Panc1 (cell line): ENCODE measurements at regions not wholly inside any gene's neighbourhood (a gene's known extent, or its start where the extent isn't known, plus 50 kb on each side); places are given as distances from the start of the nearest gene placed in this dataset.

Experiments
- ATAC-seq: fragments of 200-7000 bp; cut with Tn5 transposase; 2 replicates; pipeline ENCODE4 v1.9.1; 2020; ENCODE audit warnings: mild to moderate bottlenecking, moderate library complexity
- BruUV-seq: library from RNA; stranded (reverse); fragments of 400-500 nt; replicated peaks from 2 replicates; lab custom pipeline; 2021; lab: Mats Ljungman, UMichigan
- CTCF ChIA-PET: fragments of 300-600 bp; sonication (Branson Sonifier 250); formaldehyde crosslinking; loops from one replicate; lab custom pipeline; 2022; ENCODE audit warnings: antibody characterized with exemption; lab: Charles Lee
- POLR2A ChIA-PET: fragments of 300-600 bp; sonication (Branson Sonifier 250); formaldehyde crosslinking; loops from one replicate; lab custom pipeline; 2022; ENCODE audit warnings: antibody characterized with exemption; lab: Charles Lee
- DNase-seq: peaks from one replicate; pipeline ENCODE4 v3.0.0-alpha.2; 2010; ENCODE audit warnings: low read depth, low spot score
- H3K27ac ChIP-seq: 2 replicates; pipeline ENCODE4 v1.5.1; 2011; ENCODE audit warnings: mild to moderate bottlenecking, low read length, inconsistent platforms
- H3K27me3 ChIP-seq: fragments of 200-500 bp; sonication (Bioruptor generic); 2 replicates; pipeline ENCODE4 v1.6.0; 2014; ENCODE audit warnings: low read length, inconsistent platforms; ENCODE audit not compliant: control insufficient read depth, insufficient read depth
- H3K36me3 ChIP-seq: fragments of 200-500 bp; sonication (Bioruptor generic); 2 replicates; pipeline ENCODE4 v1.5.1; 2014; ENCODE audit warnings: inconsistent platforms, mild to moderate bottlenecking, low read length, moderate library complexity; ENCODE audit not compliant: control insufficient read depth, insufficient read depth
- H3K4me1 ChIP-seq: 2 replicates; pipeline ENCODE4 v1.5.1; 2011; ENCODE audit warnings: inconsistent platforms, mild to moderate bottlenecking, low read length, moderate library complexity; ENCODE audit not compliant: control insufficient read depth, insufficient read depth
- H3K4me3 ChIP-seq, 2 experiments: 2 replicates each; pipeline ENCODE4 v1.5.1; 2011 to 2012; ENCODE audit warnings: low read depth in 2 of 2, low read length in 2 of 2, mild to moderate bottlenecking in 2 of 2, inconsistent platforms in 1 of 2, moderate library complexity in 1 of 2
- H3K9me3 ChIP-seq: fragments of 200-500 bp; sonication (Bioruptor generic); 2 replicates; pipeline ENCODE4 v1.5.1; 2014; ENCODE audit warnings: low read depth, mild to moderate bottlenecking, inconsistent platforms, low read length, moderate library complexity; ENCODE audit not compliant: control insufficient read depth, insufficient read depth
- CTCF ChIP-seq: fragments of 450-650 bp; IDR thresholded peaks from 2 replicates; pipeline ENCODE4 v1.5.1; 2017; ENCODE audit warnings: mild to moderate bottlenecking
- POLR2AphosphoS5 ChIP-seq: IDR thresholded peaks from 2 replicates; pipeline ENCODE4 v1.6.1; 2012; ENCODE audit warnings: mild to moderate bottlenecking, low read depth, low read length, moderate library complexity
- REST ChIP-seq, 2 experiments: IDR thresholded peaks; 2 replicates each; pipeline ENCODE4 v1.6.1; 2011 to 2012; ENCODE audit warnings: low read depth in 2 of 2, control low read depth in 1 of 2, low read length in 1 of 2, mild to moderate bottlenecking in 1 of 2, moderate library complexity in 1 of 2; ENCODE audit not compliant: insufficient read depth in 1 of 2
- SIN3A ChIP-seq: IDR thresholded peaks from 2 replicates; pipeline ENCODE4 v1.6.1; 2012; ENCODE audit warnings: low read depth, mild to moderate bottlenecking, low read length, moderate library complexity, borderline replicate concordance; ENCODE audit not compliant: insufficient read depth
- TCF7L2 ChIP-seq: IDR thresholded peaks from 2 replicates; pipeline ENCODE4 v1.6.1; 2011; ENCODE audit warnings: mild to moderate bottlenecking, low read depth, low read length, inconsistent platforms
- in situ Hi-C: cut with HindIII; loops from 2 replicates; pipeline ENCODE4 v1.10.0; 2016; ENCODE audit warnings: low sequenced_read_pairs, low pct_unique_long_range_greater_than_20kb
- intact Hi-C: fragments of 100-400 bp; cut with micrococcal nuclease; formaldehyde crosslinking; loops from one replicate; pipeline ENCODE4 v1.10.0; 2022; ENCODE audit not compliant: unreplicated experiment

- Histone ChIP-seq H3K36me3 (no peaks in the 10 kb centered on the region), H3K4me3 (no peak overlapping the region), H3K9me3 (no peaks in the 10 kb centered on the region), H3K27ac (no peak overlapping the region), H3K4me1 (no peaks in the 10 kb centered on the region), H3K27me3 (peaks cover 4% of the 10 kb centered on the region; the same call in 1 of the 2 replicates)
- ChIA-PET POLR2A (no interaction called here), CTCF (no interaction called here)
- ATAC-seq (no peak), DNase-seq (no peak)
- in situ Hi-C loops: no loop called here
- BruUV-seq: no TSS peak
- TF ChIP-seq TCF7L2 (no peak), CTCF (no peak), POLR2AphosphoS5 (no peak), REST (IDR thresholded peaks at IDR 0.05; ENCODE audit: insufficient read depth in 1 of 2, low read depth in 2 of 2, low read length in 1 of 2) (no peak)
- intact Hi-C loops: no loop called here
Observed at GRCh38 chr15:91783008-91783407, 70.5 kb upstream of the SLCO3A1 start.

GRCh38 chr15:91783451-91783850 lies 70.1 kb upstream of the SLCO3A1 start:
- no peak for ATAC-seq
- Histone ChIP-seq H3K36me3 (no peaks in the 10 kb centered on the region), H3K9me3 (no peaks in the 10 kb centered on the region), H3K4me1 (no peaks in the 10 kb centered on the region), H3K4me3 (no peak overlapping the region), H3K27ac (no peak overlapping the region), H3K27me3 (peaks cover 4% of the 10 kb centered on the region; the same call in 1 of the 2 replicates)
- TF ChIP-seq CTCF (no peak), REST (IDR thresholded peaks at IDR 0.05; ENCODE audit: insufficient read depth in 1 of 2, low read depth in 2 of 2, low read length in 1 of 2) (no peak), SIN3A (no peak)
- intact Hi-C loops: no loop called here
- in situ Hi-C loops: no loop called here
- BruUV-seq: no TSS peak
- no peak for DNase-seq
- POLR2A ChIA-PET: no interaction called here
- CTCF ChIA-PET: no interaction called here
